AG04450 (cell line): ENCODE measurements at regions not wholly inside any gene's neighbourhood (a gene's known extent, or its start where the extent isn't known, plus 50 kb on each side); places are given as distances from the start of the nearest gene placed in this dataset.

Source experiments
- CTCF ChIA-PET: fragments of 300-600, 350-600 bp; formaldehyde crosslinking; extraction: SDS; loops from one replicate; lab custom pipeline; 2022; ENCODE audit warnings: antibody characterized with exemption, inconsistent platforms; lab: Charles Lee
- POLR2A ChIA-PET: fragments of 350-600 bp; formaldehyde crosslinking; extraction: SDS; loops from one replicate; lab custom pipeline; 2021; ENCODE audit warnings: antibody characterized with exemption, inconsistent platforms; lab: Yijun Ruan, JAX
- DNase-seq: peaks from one replicate; pipeline ENCODE4 v3.0.0-alpha.2; 2011; ENCODE audit warnings: low read depth, low spot score
- H3K27ac ChIP-seq: one replicate; pipeline ENCODE4 v1.5.1; 2012; ENCODE audit warnings: low read depth, low read length, control low read depth
- H3K27me3 ChIP-seq: one replicate; pipeline ENCODE4 v1.6.0; 2012; ENCODE audit warnings: low read length; ENCODE audit not compliant: control insufficient read depth, insufficient read depth
- H3K4me3 ChIP-seq: 2 replicates; pipeline ENCODE4 v1.5.1; 2011; ENCODE audit warnings: mild to moderate bottlenecking, low read depth, low read length, control low read depth
- H3K9me3 ChIP-seq: 2 replicates; pipeline ENCODE4 v1.5.1; 2012; ENCODE audit warnings: low read length; ENCODE audit not compliant: control insufficient read depth, insufficient read depth
- TF ChIP-seq, protein P1 (sequence below): IDR thresholded peaks from 2 replicates; pipeline ENCODE4 v1.5.1; 2011; ENCODE audit warnings: low read depth, low read length, control low read depth, inconsistent platforms

DNA sequence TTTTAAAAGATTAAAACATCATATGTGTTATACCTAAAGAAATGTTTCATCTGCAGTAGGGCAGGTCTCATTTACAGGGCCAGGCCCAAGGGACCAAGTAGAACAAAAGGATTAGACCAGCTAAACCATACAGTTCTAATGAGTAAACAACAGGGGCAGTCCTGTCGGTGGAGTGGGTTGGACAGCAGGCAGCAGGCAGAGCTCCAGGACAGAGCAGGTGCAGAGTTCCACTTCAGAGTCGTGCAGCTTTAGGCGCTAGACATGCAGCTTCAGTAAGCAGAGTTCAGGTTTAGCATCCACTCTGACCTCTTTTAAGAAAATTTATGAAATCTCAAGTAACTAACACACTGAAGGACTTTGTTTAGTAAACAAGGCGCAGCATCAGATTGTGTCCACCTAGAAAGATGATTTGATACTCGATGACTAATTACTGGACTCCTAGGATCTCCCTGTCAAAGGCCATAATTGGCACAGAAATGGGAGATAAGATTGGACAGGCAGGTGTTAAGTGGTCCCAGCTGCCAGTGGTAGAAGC lies 487.7 kb upstream of the INTU start:
- ChIA-PET POLR2A (no interaction called here), CTCF (no interaction called here)
- no peaks in the 10 kb centered on the region for H3K27me3 ChIP-seq
- no peaks in the 10 kb centered on the region for H3K9me3 ChIP-seq
- TF ChIP-seq, protein P1, sequence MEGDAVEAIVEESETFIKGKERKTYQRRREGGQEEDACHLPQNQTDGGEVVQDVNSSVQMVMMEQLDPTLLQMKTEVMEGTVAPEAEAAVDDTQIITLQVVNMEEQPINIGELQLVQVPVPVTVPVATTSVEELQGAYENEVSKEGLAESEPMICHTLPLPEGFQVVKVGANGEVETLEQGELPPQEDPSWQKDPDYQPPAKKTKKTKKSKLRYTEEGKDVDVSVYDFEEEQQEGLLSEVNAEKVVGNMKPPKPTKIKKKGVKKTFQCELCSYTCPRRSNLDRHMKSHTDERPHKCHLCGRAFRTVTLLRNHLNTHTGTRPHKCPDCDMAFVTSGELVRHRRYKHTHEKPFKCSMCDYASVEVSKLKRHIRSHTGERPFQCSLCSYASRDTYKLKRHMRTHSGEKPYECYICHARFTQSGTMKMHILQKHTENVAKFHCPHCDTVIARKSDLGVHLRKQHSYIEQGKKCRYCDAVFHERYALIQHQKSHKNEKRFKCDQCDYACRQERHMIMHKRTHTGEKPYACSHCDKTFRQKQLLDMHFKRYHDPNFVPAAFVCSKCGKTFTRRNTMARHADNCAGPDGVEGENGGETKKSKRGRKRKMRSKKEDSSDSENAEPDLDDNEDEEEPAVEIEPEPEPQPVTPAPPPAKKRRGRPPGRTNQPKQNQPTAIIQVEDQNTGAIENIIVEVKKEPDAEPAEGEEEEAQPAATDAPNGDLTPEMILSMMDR = no peak
- no peak overlapping the region for H3K4me3 ChIP-seq
- no peak for DNase-seq
- H3K27ac ChIP-seq = no peak overlapping the region

DNA sequence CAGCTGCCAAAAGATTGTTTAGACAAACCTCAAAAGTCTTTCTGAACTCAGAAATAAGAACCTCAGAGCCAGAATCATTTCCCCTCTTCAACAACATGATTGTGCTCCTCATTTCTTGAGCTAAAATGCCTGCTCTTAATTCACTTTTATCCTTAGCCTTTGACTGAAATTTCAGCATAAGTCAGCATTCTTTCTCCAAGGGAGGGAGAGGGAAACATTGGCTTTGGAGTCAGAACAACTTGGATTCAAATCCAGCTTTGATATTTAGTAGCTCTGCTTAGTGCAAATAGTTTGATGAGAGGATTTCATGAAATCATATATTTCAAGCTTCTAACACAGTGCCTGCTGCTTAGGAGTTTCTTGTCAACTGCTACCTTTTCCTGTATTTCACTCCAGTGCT lies 484.6 kb upstream of the INTU start:
- Histone ChIP-seq H3K9me3 (no peaks in the 10 kb centered on the region), H3K4me3 (no peak overlapping the region), H3K27ac (no peak overlapping the region), H3K27me3 (no peaks in the 10 kb centered on the region)
- ChIA-PET CTCF (no interaction called here), POLR2A (no interaction called here)
- DNase-seq = no peak
- TF ChIP-seq, protein P1 = no peak

DNA sequence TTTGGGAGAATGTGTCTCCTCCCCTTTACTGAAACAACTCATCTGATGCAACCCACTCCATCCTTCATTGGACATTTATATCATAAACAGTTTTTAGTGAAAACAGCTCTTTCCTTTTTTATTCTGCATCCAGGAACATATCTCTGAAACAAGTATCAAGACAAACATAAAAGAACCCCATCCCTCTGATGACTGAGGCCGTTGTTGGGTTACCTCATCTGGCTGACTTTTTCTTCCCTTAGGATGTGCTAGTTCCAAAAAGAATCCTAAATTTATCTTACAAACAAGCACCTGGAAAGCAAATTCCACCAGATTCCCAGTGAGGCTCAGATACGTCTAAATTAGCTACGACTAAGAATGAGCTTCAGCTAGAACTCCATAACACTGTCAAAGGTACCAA lies 483.7 kb upstream of the INTU start:
- POLR2A ChIA-PET = no interaction called here
- Histone ChIP-seq H3K4me3 (no peak overlapping the region), H3K9me3 (no peaks in the 10 kb centered on the region), H3K27me3 (no peaks in the 10 kb centered on the region), H3K27ac (no peak overlapping the region)
- CTCF ChIA-PET = no interaction called here
- DNase-seq = no peak
- TF ChIP-seq, protein P1 = no peak

DNA sequence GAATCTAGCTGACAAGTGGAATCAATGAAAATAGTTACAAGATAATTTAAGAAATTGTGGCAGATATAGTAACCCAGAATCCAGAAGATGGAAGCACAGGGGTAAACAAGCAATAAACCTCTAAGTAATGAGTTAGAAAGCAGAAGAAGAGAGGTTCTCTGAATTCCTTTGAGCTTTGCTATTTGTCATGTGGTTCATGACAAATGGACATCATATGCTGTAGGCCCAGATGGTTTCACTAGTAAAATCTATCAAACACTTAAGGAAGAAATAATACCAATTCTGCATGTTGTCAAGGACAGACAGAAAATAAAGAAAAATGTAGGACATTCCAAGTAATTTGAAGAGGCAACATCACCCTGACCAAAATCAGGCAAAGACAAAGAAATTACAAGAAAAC lies 480.8 kb upstream of the INTU start:
- Histone ChIP-seq H3K27me3 (no peaks in the 10 kb centered on the region), H3K27ac (no peak overlapping the region), H3K4me3 (no peak overlapping the region), H3K9me3 (no peaks in the 10 kb centered on the region)
- TF ChIP-seq, protein P1 = no peak
- CTCF ChIA-PET = no interaction called here
- POLR2A ChIA-PET = no interaction called here
- no peak for DNase-seq

DNA sequence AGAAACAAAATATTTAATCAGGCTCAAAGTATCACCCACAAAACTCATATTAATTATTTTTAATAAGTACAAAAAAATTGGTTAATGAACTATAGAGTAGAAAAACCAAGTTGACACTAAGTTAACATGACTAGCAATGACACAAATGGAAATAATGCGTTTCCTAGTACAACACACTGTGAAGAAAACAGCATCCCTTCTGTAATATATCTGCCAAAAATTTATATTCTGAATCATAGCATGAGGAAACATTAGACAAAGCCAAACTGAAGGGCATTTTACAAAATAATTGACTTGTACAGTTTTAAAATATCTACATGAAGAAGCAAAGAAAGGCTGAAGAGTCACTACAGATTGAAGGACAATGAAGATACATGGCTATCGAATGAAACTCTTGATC lies 477.6 kb upstream of the INTU start:
- DNase-seq = no peak
- Histone ChIP-seq H3K4me3 (no peak overlapping the region), H3K27me3 (no peaks in the 10 kb centered on the region), H3K9me3 (peaks cover 3% of the 10 kb centered on the region; the same call in 1 of the 2 replicates), H3K27ac (no peak overlapping the region)
- CTCF ChIA-PET = no interaction called here
- TF ChIP-seq, protein P1 = no peak
- POLR2A ChIA-PET = no interaction called here
